K562 (cell line): ENCODE measurements at regions not wholly inside any gene's neighbourhood (a gene's known extent, or its start where the extent isn't known, plus 50 kb on each side); places are given as distances from the start of the nearest gene placed in this dataset.

Experiments used
- CHD2 ChIP-seq: IDR thresholded peaks from 2 replicates; pipeline ENCODE4 v1.6.1; 2011; ENCODE audit warnings: low read depth, low read length
- CTBP1 ChIP-seq: fragments of 450-650 bp; IDR thresholded peaks from 2 replicates; pipeline ENCODE4 v1.6.1; 2016; ENCODE audit warnings: borderline replicate concordance
- DIDO1 ChIP-seq: fragments of 450-650 bp; IDR thresholded peaks from 2 replicates; pipeline ENCODE4 v1.6.1; 2016; ENCODE audit warnings: low read depth, missing biosample characterization, missing genetic modification characterization
- DPF2 ChIP-seq: fragments of 450-650 bp; IDR thresholded peaks from 2 replicates; pipeline ENCODE4 v1.6.1; 2016
- ELK3 ChIP-seq: fragments of 450-650 bp; formaldehyde crosslinking; IDR thresholded peaks from 2 replicates; pipeline ENCODE4 v1.4.0; 2020; ENCODE audit warnings: mild to moderate bottlenecking
- GABPB1 ChIP-seq: sonication (generic); formaldehyde crosslinking; IDR thresholded peaks from 2 replicates; pipeline ENCODE4 v1.8.0; 2022; ENCODE audit warnings: mild to moderate bottlenecking, missing genetic modification reagents
- ID3 ChIP-seq, 2 experiments: fragments of 250-450 bp in 1 of 2; fragments of 450-650 bp in 1 of 2; sonication (Bioruptor Pico) in 1 of 2; IDR thresholded peaks; 2 replicates each; pipeline versions ENCODE4 v1.6.1 to v1.8.0; 2016 to 2021; ENCODE audit warnings: mild to moderate bottlenecking in 2 of 2, moderate library complexity in 2 of 2, missing compliant biosample characterization in 1 of 2, missing genetic modification characterization in 1 of 2
- JUNB ChIP-seq: fragments of 450-650 bp; formaldehyde crosslinking; conservative IDR thresholded peaks from 2 replicates; pipeline ENCODE4 v1.4.0; 2020; ENCODE audit warnings: mild to moderate bottlenecking
- MCM2 ChIP-seq: fragments of 450-650 bp; IDR thresholded peaks from 2 replicates; pipeline ENCODE4 v1.6.1; 2017; ENCODE audit warnings: low read depth, mild to moderate bottlenecking
- MTF1 ChIP-seq: fragments of 250-450 bp; sonication (Bioruptor Pico); IDR thresholded peaks from 2 replicates; pipeline ENCODE4 v1.9.0; 2021; ENCODE audit warnings: moderate library complexity, mild to moderate bottlenecking, inconsistent platforms, borderline replicate concordance
- NCOA6 ChIP-seq: fragments of 450-650 bp; IDR thresholded peaks from 2 replicates; pipeline ENCODE4 v1.6.1; 2017; ENCODE audit warnings: mild to moderate bottlenecking
- NRF1 ChIP-seq, 2 experiments: fragments of 450-650 bp; IDR thresholded peaks in 1 of 2; conservative IDR thresholded peaks in 1 of 2; 2 replicates each; pipeline ENCODE4 v1.6.1; 2014; ENCODE audit warnings: mild to moderate bottlenecking in 2 of 2
- POLR2AphosphoS2 ChIP-seq: IDR thresholded peaks from 2 replicates; pipeline ENCODE4 v1.6.1; 2012; ENCODE audit warnings: low read length, improper control_type of control experiment
- POU5F1 ChIP-seq: fragments of 150-350 bp; IDR thresholded peaks from 2 replicates; pipeline ENCODE4 v1.6.1; 2014; ENCODE audit warnings: borderline replicate concordance, low read length, low read depth, mild to moderate bottlenecking; ENCODE audit not compliant: partially characterized antibody
- RAD21 ChIP-seq, 2 experiments: fragments of 250-450 bp in 1 of 2; fragments of 450-650 bp in 1 of 2; sonication (Bioruptor Pico) in 1 of 2; formaldehyde crosslinking in 1 of 2; IDR thresholded peaks in 1 of 2; conservative IDR thresholded peaks in 1 of 2; 2 replicates each; pipeline versions ENCODE4 v1.4.0 to v1.8.0; 2020 to 2022; ENCODE audit warnings: mild to moderate bottlenecking in 2 of 2, moderate library complexity in 1 of 2
- RAD51 ChIP-seq: fragments of 450-650 bp; IDR thresholded peaks from 2 replicates; pipeline ENCODE4 v1.7.1; 2016; ENCODE audit warnings: low read depth, mild to moderate bottlenecking, borderline replicate concordance
- TEAD1 ChIP-seq, 2 experiments: fragments of 450-650 bp in 1 of 2; sonication (generic) in 1 of 2; formaldehyde crosslinking; IDR thresholded peaks; 2 replicates each; pipeline versions ENCODE4 v1.4.0 to v1.8.0; 2020 to 2022; ENCODE audit warnings: mild to moderate bottlenecking in 2 of 2, missing genetic modification reagents in 1 of 2
- XRCC5 ChIP-seq: fragments of 200-400 bp; formaldehyde crosslinking; IDR thresholded peaks from 2 replicates; pipeline ENCODE4 v1.6.1; 2017; ENCODE audit warnings: low read depth, mild to moderate bottlenecking, low read length
- YBX1 ChIP-seq: fragments of 450-650 bp; IDR thresholded peaks from 2 replicates; pipeline ENCODE4 v1.7.1; 2016; ENCODE audit warnings: mild to moderate bottlenecking
- ZMIZ1 ChIP-seq, 2 experiments: fragments of 150-350 bp in 1 of 2; IDR thresholded peaks; 2 replicates each; pipeline ENCODE4 v1.6.1; 2012 to 2016; ENCODE audit warnings: low read depth in 2 of 2, low read length in 2 of 2, mild to moderate bottlenecking in 1 of 2, moderate library complexity in 1 of 2
- ZNF12 ChIP-seq: sonication (generic); formaldehyde crosslinking; IDR thresholded peaks from 2 replicates; pipeline ENCODE4 v1.4.0; 2020; ENCODE audit warnings: mild to moderate bottlenecking, missing genetic modification reagents
- ZNF134 ChIP-seq: fragments of 250-450 bp; sonication (Bioruptor Pico); conservative IDR thresholded peaks from 2 replicates; pipeline ENCODE4 v1.4.0; 2020
- ZNF197 ChIP-seq: fragments of 200-800 bp; sonication (Bioruptor generic); IDR thresholded peaks from 2 replicates; pipeline ENCODE4 v1.6.1; 2016; ENCODE audit warnings: low read depth, missing genetic modification characterization, missing compliant biosample characterization
- ZNF282 ChIP-seq: sonication (generic); formaldehyde crosslinking; IDR thresholded peaks from 2 replicates; pipeline ENCODE4 v1.8.1; 2023; ENCODE audit warnings: missing genetic modification reagents
- ZNF77 ChIP-seq: fragments of 250-450 bp; sonication (Bioruptor Pico); IDR thresholded peaks from 2 replicates; pipeline ENCODE4 v1.5.0; 2020

- TF ChIP-seq POU5F1 = no peak
- TF ChIP-seq CTBP1 = peak; percentile 73; the same call in 1 of the 2 replicates
- TF ChIP-seq GABPB1 (CRISPR knock-in tag) = peak; percentile 56; the same call in 1 of the 2 replicates
- TF ChIP-seq ZNF77 (CRISPR knock-in tag) = no peak
- no peak for TF ChIP-seq NRF1 (conservative IDR thresholded peaks at IDR 0.05 in 1 of 2, IDR thresholded peaks at IDR 0.05 in 1 of 2)
- no peak for TF ChIP-seq NCOA6
- peak; percentile 41 to 66; a peak in 1 of 4 replicates for TF ChIP-seq TEAD1 (CRISPR knock-in tag; IDR thresholded peaks at IDR 0.05)
- peak in 1 of 2 experiments; percentile 95; a peak in 2 of 4 replicates for TF ChIP-seq ZMIZ1 (IDR thresholded peaks at IDR 0.05; ENCODE audit: low read depth in 2 of 2, low read length in 2 of 2)
- TF ChIP-seq RAD21 (CRISPR knock-in tag; conservative IDR thresholded peaks at IDR 0.05 in 1 of 2, IDR thresholded peaks at IDR 0.05 in 1 of 2) = peak; percentile 17 to 56; a peak in 3 of 4 replicates
- TF ChIP-seq RAD51 = peak; percentile 34; the same call in 1 of the 2 replicates
- TF ChIP-seq CHD2 = no peak
- no peak for TF ChIP-seq DIDO1
- TF ChIP-seq POLR2AphosphoS2 = no peak
- no peak for TF ChIP-seq ID3 (CRISPR knock-in tag; IDR thresholded peaks at IDR 0.05)
- TF ChIP-seq ID3 (tag; IDR thresholded peaks at IDR 0.05) = peak; percentile 43
- no peak for TF ChIP-seq JUNB (CRISPR knock-in tag)
- TF ChIP-seq ZNF282 (CRISPR knock-in tag) = no peak
- no peak for TF ChIP-seq MCM2
- no peak for TF ChIP-seq ZNF134 (CRISPR knock-in tag)
- no peak for TF ChIP-seq XRCC5
- TF ChIP-seq ZNF12 (CRISPR knock-in tag) = 0 out of 2 replicates have a peak, but pooled peaks have one; percentile 70
- TF ChIP-seq DPF2 = peak; percentile 97
- TF ChIP-seq MTF1 (CRISPR knock-in tag) = no peak
- no peak for TF ChIP-seq ELK3
- TF ChIP-seq ZNF197 (CRISPR knock-in tag) = peak; percentile 69; the same call in 1 of the 2 replicates
- no peak for TF ChIP-seq YBX1
These were observed 82.5 kb upstream of the PICALM start (continued) for GRCh38 chr11:86151174-86152005.
